H1 (cell line): ENCODE measurements at regions not wholly inside any gene's neighbourhood (a gene's known extent, or its start where the extent isn't known, plus 50 kb on each side); places are given as distances from the start of the nearest gene placed in this dataset.

Experiments
- CHD2 ChIP-seq: IDR thresholded peaks from 2 replicates; pipeline ENCODE4 v1.6.1; 2012; ENCODE audit warnings: low read length, improper control_type of control experiment
- EP300 ChIP-seq, 2 experiments: IDR thresholded peaks; 1 replicate in 1 of 2; 2 replicates in 1 of 2; pipeline ENCODE4 v1.6.1; 2011 to 2012; ENCODE audit warnings: low read depth in 2 of 2, low read length in 2 of 2, mild to moderate bottlenecking in 2 of 2, borderline replicate concordance in 1 of 2, inconsistent platforms in 1 of 2, moderate library complexity in 1 of 2
- POLR2A ChIP-seq, 2 experiments: IDR thresholded peaks; 1 replicate in 1 of 2; 2 replicates in 1 of 2; pipeline ENCODE4 v1.6.1; 2011; ENCODE audit warnings: low read depth in 2 of 2, low read length in 2 of 2, mild to moderate bottlenecking in 2 of 2; ENCODE audit errors: control extremely low read depth in 1 of 2
- POLR2AphosphoS5 ChIP-seq: IDR thresholded peaks from 2 replicates; pipeline ENCODE4 v1.6.1; 2011; ENCODE audit warnings: low read depth, low read length
- RFX5 ChIP-seq: IDR thresholded peaks from 2 replicates; pipeline ENCODE4 v1.6.1; 2011; ENCODE audit warnings: low read depth, low read length, improper control_type of control experiment, borderline replicate concordance
- TF ChIP-seq, protein P1 (sequence below), 3 experiments: IDR thresholded peaks; 1 replicate in 2 of 3; 2 replicates in 1 of 3; pipeline versions ENCODE4 v1.5.1 to v1.6.1; 2011; ENCODE audit warnings: low read length in 3 of 3, mild to moderate bottlenecking in 3 of 3, inconsistent platforms in 2 of 3, low read depth in 1 of 3, moderate library complexity in 1 of 3; ENCODE audit not compliant: insufficient read depth in 1 of 3; ENCODE audit errors: control extremely low read depth in 1 of 3

DNA sequence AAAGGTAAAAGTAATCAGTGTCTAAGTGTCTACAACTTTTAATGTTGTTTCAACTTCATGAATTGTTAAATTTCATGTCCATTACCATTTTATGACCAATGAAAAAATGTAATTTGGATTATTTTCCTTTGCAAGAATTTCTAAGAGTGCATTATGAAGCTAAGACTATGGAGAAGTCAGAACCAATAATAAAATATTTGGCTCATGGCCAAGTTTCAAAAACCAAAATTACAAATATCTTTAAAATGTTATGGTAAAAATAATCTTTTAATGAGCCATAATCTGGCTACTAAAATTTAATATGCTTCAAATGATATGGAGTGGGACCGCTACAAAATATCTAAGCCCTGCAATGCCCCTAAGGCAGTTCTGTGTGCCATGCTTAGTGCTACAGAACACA is 294.1 kb upstream of the SMIM30 start:
- TF ChIP-seq, protein P1, sequence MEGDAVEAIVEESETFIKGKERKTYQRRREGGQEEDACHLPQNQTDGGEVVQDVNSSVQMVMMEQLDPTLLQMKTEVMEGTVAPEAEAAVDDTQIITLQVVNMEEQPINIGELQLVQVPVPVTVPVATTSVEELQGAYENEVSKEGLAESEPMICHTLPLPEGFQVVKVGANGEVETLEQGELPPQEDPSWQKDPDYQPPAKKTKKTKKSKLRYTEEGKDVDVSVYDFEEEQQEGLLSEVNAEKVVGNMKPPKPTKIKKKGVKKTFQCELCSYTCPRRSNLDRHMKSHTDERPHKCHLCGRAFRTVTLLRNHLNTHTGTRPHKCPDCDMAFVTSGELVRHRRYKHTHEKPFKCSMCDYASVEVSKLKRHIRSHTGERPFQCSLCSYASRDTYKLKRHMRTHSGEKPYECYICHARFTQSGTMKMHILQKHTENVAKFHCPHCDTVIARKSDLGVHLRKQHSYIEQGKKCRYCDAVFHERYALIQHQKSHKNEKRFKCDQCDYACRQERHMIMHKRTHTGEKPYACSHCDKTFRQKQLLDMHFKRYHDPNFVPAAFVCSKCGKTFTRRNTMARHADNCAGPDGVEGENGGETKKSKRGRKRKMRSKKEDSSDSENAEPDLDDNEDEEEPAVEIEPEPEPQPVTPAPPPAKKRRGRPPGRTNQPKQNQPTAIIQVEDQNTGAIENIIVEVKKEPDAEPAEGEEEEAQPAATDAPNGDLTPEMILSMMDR (IDR thresholded peaks at IDR 0.05; ENCODE audit: control extremely low read depth in 1 of 3, insufficient read depth in 1 of 3, low read depth in 1 of 3, low read length in 3 of 3) = no peak
- TF ChIP-seq EP300 (IDR thresholded peaks at IDR 0.05; ENCODE audit: borderline replicate concordance in 1 of 2, low read depth in 2 of 2, low read length in 2 of 2) = no peak
- no peak for TF ChIP-seq POLR2AphosphoS5
- TF ChIP-seq CHD2 = no peak
- no peak for TF ChIP-seq POLR2A (IDR thresholded peaks at IDR 0.05; ENCODE audit: control extremely low read depth in 1 of 2, low read depth in 2 of 2, low read length in 2 of 2)
- no peak for TF ChIP-seq RFX5
